GM21390 (cell line): ENCODE measurements at regions not wholly inside any gene's neighbourhood (a gene's known extent, or its start where the extent isn't known, plus 50 kb on each side); places are given as distances from the start of the nearest gene placed in this dataset.

Experiments
- ATAC-seq: cut with Tn5 transposase; IDR thresholded peaks from one replicate; pipeline ENCODE4 v1.9.1; 2021; ENCODE audit not compliant: unreplicated experiment

GRCh38 chr2:57981083-57981768, 65.4 kb upstream of the VRK2 start:
- no peak for ATAC-seq

- ATAC-seq, result no peak
These were observed 58.6 kb upstream of the VRK2 start for GRCh38 chr2:57987835-57988573.

DNA sequence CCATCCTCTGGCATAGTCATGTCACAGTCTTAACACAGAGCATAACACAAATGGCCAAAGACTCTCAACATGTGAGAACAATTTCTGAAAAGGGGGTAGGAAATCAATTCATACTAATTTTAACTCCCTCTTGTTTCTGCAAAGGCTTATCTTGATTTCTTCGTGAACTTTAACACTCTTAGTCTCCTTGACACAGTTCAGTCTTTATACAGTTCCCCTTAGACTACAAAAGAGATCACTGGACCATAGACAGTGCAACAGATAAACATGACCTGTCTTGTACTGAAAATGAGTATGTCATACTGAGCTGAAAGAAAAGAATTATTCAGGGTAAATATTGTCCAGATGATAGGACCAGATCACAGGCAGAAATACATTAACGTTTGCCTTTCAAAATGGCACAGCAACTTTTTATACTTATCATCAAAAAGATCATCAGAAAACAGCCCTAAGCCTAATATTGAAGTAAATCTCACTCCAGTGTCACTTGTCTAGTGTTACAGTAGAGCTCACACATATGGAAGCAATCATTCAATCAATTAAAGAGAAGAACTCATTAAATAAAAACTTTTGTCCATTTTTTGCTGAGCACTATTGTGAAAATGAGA, 56.4 kb upstream of the VRK2 start:
- no peak for ATAC-seq
